Hepatocyte (in vitro differentiated cells): ENCODE measurements at regions not wholly inside any gene's neighbourhood (a gene's known extent, or its start where the extent isn't known, plus 50 kb on each side); places are given as distances from the start of the nearest gene placed in this dataset.

Experiments used
- DNase-seq: peaks from one replicate; pipeline ENCODE4 v3.0.0-alpha.2; 2016; ENCODE audit warnings: low spot score
- H2AFZ ChIP-seq: fragments of 200-600 bp; sonication (generic); 2 replicates; pipeline ENCODE4 v1.6.0; 2016; ENCODE audit warnings: antibody characterized with exemption, mild to moderate bottlenecking
- H3K27ac ChIP-seq: fragments of 200-600 bp; sonication (generic); 2 replicates; pipeline ENCODE4 v1.5.1; 2016; ENCODE audit warnings: mild to moderate bottlenecking
- H3K27me3 ChIP-seq: fragments of 200-600 bp; sonication (generic); 2 replicates; pipeline ENCODE4 v1.6.1; 2016
- H3K36me3 ChIP-seq: fragments of 200-600 bp; sonication (generic); replicated peaks from 2 replicates; pipeline ENCODE4 v1.5.1; 2016; ENCODE audit warnings: low read depth; ENCODE audit not compliant: insufficient read depth
- H3K4me1 ChIP-seq: fragments of 200-600 bp; sonication (generic); 2 replicates; pipeline ENCODE4 v1.5.1; 2016; ENCODE audit warnings: mild to moderate bottlenecking, moderate library complexity; ENCODE audit not compliant: insufficient read depth
- H3K4me2 ChIP-seq: fragments of 200-600 bp; sonication (generic); 2 replicates; pipeline ENCODE4 v1.6.0; 2016
- H3K4me3 ChIP-seq: fragments of 200-600 bp; sonication (generic); 2 replicates; pipeline ENCODE4 v1.5.1; 2016; ENCODE audit warnings: mild to moderate bottlenecking
- H3K79me2 ChIP-seq: fragments of 200-600 bp; sonication (generic); 2 replicates; pipeline ENCODE4 v1.6.0; 2017; ENCODE audit warnings: mild to moderate bottlenecking
- H3K9me2 ChIP-seq: fragments of 200-600 bp; sonication (generic); replicated peaks from 2 replicates; pipeline ENCODE4 v1.6.0; 2017; ENCODE audit warnings: mild to moderate bottlenecking; ENCODE audit not compliant: insufficient read depth
- H3K9me3 ChIP-seq: fragments of 200-600 bp; sonication (generic); 2 replicates; pipeline ENCODE4 v1.5.1; 2016; ENCODE audit warnings: low read depth, mild to moderate bottlenecking
- H4K20me1 ChIP-seq: fragments of 200-600 bp; sonication (generic); 2 replicates; pipeline ENCODE4 v1.6.0; 2016; ENCODE audit warnings: mild to moderate bottlenecking; ENCODE audit not compliant: insufficient read depth, poor library complexity, severe bottlenecking
- EZH2 ChIP-seq: fragments of 200-600 bp; sonication (generic); IDR thresholded peaks from 2 replicates; pipeline ENCODE4 v1.6.1; 2016; ENCODE audit warnings: antibody characterized with exemption, mild to moderate bottlenecking, borderline replicate concordance
- EZH2phosphoT487 ChIP-seq: fragments of 200-600 bp; sonication (generic); IDR thresholded peaks from one replicate; pipeline ENCODE4 v1.6.1; 2018; ENCODE audit warnings: antibody characterized with exemption, mild to moderate bottlenecking, low read depth, moderate library complexity; ENCODE audit not compliant: unreplicated experiment, severe bottlenecking
- WGBS: methylation state at CpG from one replicate; pipeline ENCODE4 v1.1.6; 2016; ENCODE audit warnings: low lambda C conversion rate; ENCODE audit errors: missing lambda C conversion rate; 5-methylcytosine and 5-hydroxymethylcytosine counted together
- TF ChIP-seq, protein P1 (sequence below): fragments of 200-600 bp; sonication (generic); IDR thresholded peaks from 2 replicates; pipeline ENCODE4 v1.5.1; 2016; ENCODE audit warnings: antibody characterized with exemption, mild to moderate bottlenecking; ENCODE audit not compliant: poor library complexity

DNA sequence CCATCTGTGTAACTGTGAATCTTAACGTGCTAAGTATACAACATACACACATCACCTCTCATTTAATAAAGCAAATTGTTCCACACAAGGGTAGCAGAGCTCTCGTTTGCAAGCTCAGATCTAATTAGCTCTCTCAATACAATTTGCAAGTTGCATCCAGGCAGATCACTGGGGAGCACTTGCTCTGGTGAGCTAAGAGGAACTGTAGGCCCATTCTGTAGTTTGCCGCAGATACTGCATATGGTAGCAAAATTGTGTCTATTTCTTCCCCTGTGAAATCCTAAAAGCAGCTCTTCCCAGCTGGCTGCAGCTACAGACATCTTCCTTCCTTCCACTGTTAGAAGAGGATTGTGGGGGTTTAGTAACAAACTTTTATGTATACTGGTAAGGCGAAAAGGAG lies 288.7 kb upstream of the ADAMTS9 start:
- TF ChIP-seq, protein P1, sequence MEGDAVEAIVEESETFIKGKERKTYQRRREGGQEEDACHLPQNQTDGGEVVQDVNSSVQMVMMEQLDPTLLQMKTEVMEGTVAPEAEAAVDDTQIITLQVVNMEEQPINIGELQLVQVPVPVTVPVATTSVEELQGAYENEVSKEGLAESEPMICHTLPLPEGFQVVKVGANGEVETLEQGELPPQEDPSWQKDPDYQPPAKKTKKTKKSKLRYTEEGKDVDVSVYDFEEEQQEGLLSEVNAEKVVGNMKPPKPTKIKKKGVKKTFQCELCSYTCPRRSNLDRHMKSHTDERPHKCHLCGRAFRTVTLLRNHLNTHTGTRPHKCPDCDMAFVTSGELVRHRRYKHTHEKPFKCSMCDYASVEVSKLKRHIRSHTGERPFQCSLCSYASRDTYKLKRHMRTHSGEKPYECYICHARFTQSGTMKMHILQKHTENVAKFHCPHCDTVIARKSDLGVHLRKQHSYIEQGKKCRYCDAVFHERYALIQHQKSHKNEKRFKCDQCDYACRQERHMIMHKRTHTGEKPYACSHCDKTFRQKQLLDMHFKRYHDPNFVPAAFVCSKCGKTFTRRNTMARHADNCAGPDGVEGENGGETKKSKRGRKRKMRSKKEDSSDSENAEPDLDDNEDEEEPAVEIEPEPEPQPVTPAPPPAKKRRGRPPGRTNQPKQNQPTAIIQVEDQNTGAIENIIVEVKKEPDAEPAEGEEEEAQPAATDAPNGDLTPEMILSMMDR = no peak
- TF ChIP-seq EZH2 (no peak), EZH2phosphoT487 (no peak)
- no peak for DNase-seq
- Histone ChIP-seq H3K9me3 (no peaks in the 10 kb centered on the region), H3K27me3 (no peaks in the 10 kb centered on the region), H2AFZ (no peak overlapping the region), H3K4me2 (no peak overlapping the region), H3K36me3 (no peaks in the 10 kb centered on the region), H3K9me2 (no peaks in the 10 kb centered on the region), H3K4me1 (no peaks in the 10 kb centered on the region), H3K4me3 (no peak overlapping the region), H4K20me1 (no peaks in the 10 kb centered on the region), H3K27ac (no peak overlapping the region), H3K79me2 (no peaks in the 10 kb centered on the region)
- WGBS = 65% methylated on average over 4 of the region's 4 CpGs

DNA sequence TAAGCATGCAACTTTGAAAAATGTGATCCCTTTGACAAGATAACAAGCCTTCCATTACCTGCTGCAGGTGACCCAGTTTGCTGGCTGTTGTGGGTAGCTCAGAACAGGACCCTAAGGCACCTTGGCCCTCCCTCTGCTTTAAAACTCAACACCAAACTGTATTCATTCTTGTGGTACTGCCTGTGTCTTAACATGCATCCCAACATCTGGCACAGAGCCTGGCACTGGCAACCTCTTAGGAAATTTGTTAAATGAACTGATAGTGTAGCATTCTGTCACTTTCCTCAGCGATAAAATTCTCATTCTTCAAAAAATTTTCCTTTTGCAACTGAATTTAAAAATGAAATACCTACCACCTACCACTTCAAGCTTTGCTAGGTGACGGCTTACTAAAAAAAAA lies 287.3 kb upstream of the ADAMTS9 start:
- no peaks in the 10 kb centered on the region for H3K9me3 ChIP-seq
- H2AFZ ChIP-seq = no peak overlapping the region
- H3K9me2 ChIP-seq = no peaks in the 10 kb centered on the region
- H3K4me2 ChIP-seq = no peak overlapping the region
- H3K27ac ChIP-seq = no peak overlapping the region
- no peaks in the 10 kb centered on the region for H3K36me3 ChIP-seq
- 92% methylated on average over 2 of the region's 2 CpGs for WGBS
- no peaks in the 10 kb centered on the region for H3K4me1 ChIP-seq
- no peak for DNase-seq
- no peaks in the 10 kb centered on the region for H4K20me1 ChIP-seq
- H3K4me3 ChIP-seq = no peak overlapping the region
- no peaks in the 10 kb centered on the region for H3K27me3 ChIP-seq
- TF ChIP-seq, protein P1 = no peak
- no peak for TF ChIP-seq EZH2
- no peak for TF ChIP-seq EZH2phosphoT487
- no peaks in the 10 kb centered on the region for H3K79me2 ChIP-seq

DNA sequence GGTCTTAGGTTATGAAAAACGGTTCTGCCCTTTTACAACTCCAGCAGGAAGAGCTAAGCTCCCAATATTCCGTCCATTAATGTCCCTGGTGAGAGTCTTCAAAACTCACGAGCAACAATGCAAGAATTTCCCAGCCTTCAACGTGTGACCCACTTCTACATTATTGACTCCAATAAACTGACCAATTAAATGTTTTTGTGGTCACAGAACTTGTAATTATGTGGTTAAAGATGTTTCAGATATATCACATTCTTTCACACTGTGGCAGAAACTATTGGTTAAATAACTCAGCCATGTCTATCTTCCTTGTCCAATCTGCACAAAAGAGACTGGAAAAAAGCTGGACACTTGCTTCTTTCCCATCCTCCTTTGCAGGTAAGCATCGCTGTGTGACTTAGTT lies 286.6 kb upstream of the ADAMTS9 start:
- TF ChIP-seq EZH2 = no peak
- TF ChIP-seq, protein P1 = no peak
- no peak for TF ChIP-seq EZH2phosphoT487

DNA sequence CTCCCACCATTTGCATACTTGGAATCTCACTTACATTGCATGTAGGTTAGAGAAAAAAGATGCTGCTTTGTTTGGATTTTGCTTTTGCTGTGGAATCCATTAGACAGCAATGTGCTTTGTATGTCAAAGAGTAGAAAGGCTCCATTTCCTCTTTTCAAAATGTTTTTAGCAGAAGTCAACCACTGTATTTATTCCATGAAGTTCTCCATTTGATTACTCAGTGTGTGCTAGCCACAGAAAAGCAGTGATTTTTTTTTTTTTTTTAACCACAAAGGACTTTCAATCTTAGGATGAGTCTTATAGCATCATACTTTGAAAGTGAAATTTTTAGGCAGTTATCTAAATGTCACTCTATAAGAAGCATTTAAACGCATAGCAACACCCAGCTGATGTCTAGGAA lies 285.0 kb upstream of the ADAMTS9 start:
- Histone ChIP-seq H3K9me2 (no peaks in the 10 kb centered on the region), H3K27me3 (no peaks in the 10 kb centered on the region), H3K36me3 (no peaks in the 10 kb centered on the region), H3K27ac (no peak overlapping the region), H3K79me2 (no peaks in the 10 kb centered on the region), H2AFZ (no peak overlapping the region), H3K4me3 (no peak overlapping the region), H3K4me2 (no peak overlapping the region), H3K4me1 (no peaks in the 10 kb centered on the region), H3K9me3 (no peaks in the 10 kb centered on the region), H4K20me1 (no peaks in the 10 kb centered on the region)
- TF ChIP-seq, protein P1 = no peak
- TF ChIP-seq EZH2 (no peak), EZH2phosphoT487 (no peak)
- WGBS = 86% methylated on average over 1 of the region's 1 CpG
- no peak for DNase-seq

More for the DNA sequence above, 286.6 kb upstream of the ADAMTS9 start:
- Histone ChIP-seq H3K4me3 (no peak overlapping the region), H3K27me3 (no peaks in the 10 kb centered on the region), H3K9me3 (no peaks in the 10 kb centered on the region), H3K4me1 (no peaks in the 10 kb centered on the region), H3K27ac (no peak overlapping the region), H3K79me2 (no peaks in the 10 kb centered on the region), H3K36me3 (no peaks in the 10 kb centered on the region), H3K9me2 (no peaks in the 10 kb centered on the region), H3K4me2 (no peak overlapping the region), H2AFZ (no peak overlapping the region), H4K20me1 (no peaks in the 10 kb centered on the region)
- no peak for DNase-seq
- WGBS = 83% methylated on average over 5 of the region's 5 CpGs
